Right atrium auricular region (tissue), 2 donors: ENCODE measurements at regions not wholly inside any gene's neighbourhood (a gene's known extent, or its start where the extent isn't known, plus 50 kb on each side); places are given as distances from the start of the nearest gene placed in this dataset.

Experiments used
- DNase-seq: peaks from one replicate; pipeline ENCODE4 v3.0.0-alpha.2; 2019; ENCODE audit warnings: low spot score
- H3K27ac ChIP-seq, 2 donors: fragments of 200-600 bp; sonication (generic); 1 replicate in 1 of 2; 2 replicates in 1 of 2; pipeline ENCODE4 v1.5.1; 2016 to 2019
- H3K27me3 ChIP-seq, 2 donors: fragments of 200-600 bp; sonication (generic); one replicate each; pipeline versions ENCODE4 v1.5.1 to v1.6.0; 2017 to 2019
- H3K36me3 ChIP-seq: fragments of 200-600 bp; sonication (generic); one replicate; pipeline ENCODE4 v1.5.1; 2016
- H3K4me1 ChIP-seq, 2 donors: fragments of 200-600 bp; sonication (generic); one replicate each; pipeline versions ENCODE4 v1.5.1 to v1.6.0; 2017 to 2019
- H3K4me3 ChIP-seq, 2 donors: fragments of 200-600 bp; sonication (generic); 1 replicate in 1 of 2; 2 replicates in 1 of 2; pipeline ENCODE4 v1.5.1; 2017 to 2019; ENCODE audit warnings: mild to moderate bottlenecking in 1 of 2, moderate library complexity in 1 of 2
- H3K9me3 ChIP-seq, 2 donors: fragments of 200-600 bp; sonication (generic); one replicate each; pipeline ENCODE4 v1.5.1; 2019
- CTCF ChIP-seq, 2 donors: fragments of 200-600 bp; sonication (generic); IDR thresholded peaks; one replicate each; pipeline ENCODE4 v1.5.1; 2019; ENCODE audit warnings: antibody characterized with exemption in 2 of 2

GRCh38 chr1:175793617-175794016 is 50.2 kb upstream of the TNR start:
- no peak for TF ChIP-seq CTCF (IDR thresholded peaks at IDR 0.05)
- Histone ChIP-seq H3K4me3 (no peak overlapping the region), H3K27me3 (no peaks in the 10 kb centered on the region), H3K36me3 (no peaks in the 10 kb centered on the region), H3K4me1 (no peaks in the 10 kb centered on the region), H3K9me3 (no peaks in the 10 kb centered on the region), H3K27ac (no peak overlapping the region)
- DNase-seq: no peak
